H1 (cell line): ENCODE measurements at regions not wholly inside any gene's neighbourhood (a gene's known extent, or its start where the extent isn't known, plus 50 kb on each side); places are given as distances from the start of the nearest gene placed in this dataset.

Experiments used
- CTCF ChIA-PET: fragments of 300-600 bp; sonication (Branson Sonifier 250); formaldehyde crosslinking; loops from one replicate; lab custom pipeline; 2021; ENCODE audit not compliant: partially characterized antibody; lab: Charles Lee
- POLR2A ChIA-PET: fragments of 300-600 bp; sonication (Branson Sonifier 250); formaldehyde crosslinking; loops from one replicate; lab custom pipeline; 2021; ENCODE audit warnings: inconsistent platforms; ENCODE audit not compliant: partially characterized antibody; lab: Charles Lee
- DNase-seq, 2 experiments: peaks; one replicate each; pipeline versions ENCODE4 v3.0.0 to v3.0.0-alpha.2; 2010 to 2022; ENCODE audit warnings: low spot score in 2 of 2, low read depth in 1 of 2, mixed read lengths in 1 of 2
- FAIRE-seq: peaks from 2 replicates; lab custom pipeline; 2011; peaks lifted over from hg19 to GRCh38; lab: Jason Lieb, UNC
- H2AFZ ChIP-seq: 2 replicates; pipeline ENCODE4 v1.8.1; 2012; ENCODE audit warnings: low read length, inconsistent platforms
- H2AK5ac ChIP-seq: 2 replicates; pipeline ENCODE4 v1.6.1; 2013; ENCODE audit warnings: low read depth, low read length
- H2BK120ac ChIP-seq: replicated peaks from 2 replicates; pipeline ENCODE3; 2013; ENCODE audit warnings: low read depth, low read length, inconsistent platforms
- H2BK12ac ChIP-seq: 2 replicates; pipeline ENCODE4 v1.6.1; 2013; ENCODE audit warnings: low read depth, low read length
- H2BK15ac ChIP-seq: 2 replicates; pipeline ENCODE4 v1.6.1; 2013; ENCODE audit warnings: low read length
- H2BK20ac ChIP-seq: 2 replicates; pipeline ENCODE4 v1.6.1; 2013; ENCODE audit warnings: low read length
- H2BK5ac ChIP-seq: 2 replicates; pipeline ENCODE4 v1.6.1; 2013; ENCODE audit warnings: low read depth, low read length
- H3K14ac ChIP-seq: 2 replicates; pipeline ENCODE4 v1.6.1; 2013; ENCODE audit warnings: inconsistent platforms; ENCODE audit not compliant: insufficient read length
- H3K18ac ChIP-seq: 2 replicates; pipeline ENCODE4 v1.6.1; 2013; ENCODE audit warnings: low read length; ENCODE audit errors: extremely low read depth
- H3K23ac ChIP-seq: 2 replicates; pipeline ENCODE4 v1.6.1; 2013; ENCODE audit warnings: inconsistent platforms; ENCODE audit not compliant: insufficient read length
- H3K23me2 ChIP-seq: 2 replicates; pipeline ENCODE4 v1.6.1; 2013; ENCODE audit warnings: low read depth, low read length
- H3K27ac ChIP-seq: 2 replicates; pipeline ENCODE4 v1.6.1; 2011; ENCODE audit warnings: low read depth, low read length, inconsistent platforms
- H3K27me3 ChIP-seq, 4 experiments: replicated peaks in 1 of 4; 1 replicate in 1 of 4; 2 replicates in 3 of 4; pipeline versions ENCODE4 v1.6.1 to v1.8.1; 2011 to 2013; ENCODE audit warnings: low read length in 3 of 4, mild to moderate bottlenecking in 3 of 4, inconsistent platforms in 2 of 4, mixed read lengths in 2 of 4, moderate library complexity in 1 of 4; ENCODE audit not compliant: control insufficient read depth in 3 of 4, insufficient read depth in 3 of 4; ENCODE audit errors: extremely low read depth in 1 of 4
- H3K36me3 ChIP-seq, 4 experiments: 2 replicates each; pipeline versions ENCODE4 v1.6.1 to v1.8.1; 2011 to 2013; ENCODE audit warnings: mild to moderate bottlenecking in 4 of 4, low read length in 3 of 4, moderate library complexity in 2 of 4, control low read depth in 1 of 4, inconsistent platforms in 1 of 4; ENCODE audit not compliant: insufficient read depth in 4 of 4, control insufficient read depth in 2 of 4
- H3K4ac ChIP-seq: replicated peaks from 2 replicates; pipeline ENCODE3; 2013; ENCODE audit warnings: low read length, low read depth, mixed read lengths, inconsistent platforms; ENCODE audit not compliant: insufficient read length
- H3K4me1 ChIP-seq, 4 experiments: replicated peaks in 1 of 4; 1 replicate in 1 of 4; 2 replicates in 3 of 4; pipeline versions ENCODE4 v1.6.1 to v1.8.1; 2011 to 2013; ENCODE audit warnings: low read length in 3 of 4, inconsistent platforms in 2 of 4, mixed read lengths in 1 of 4; ENCODE audit not compliant: insufficient read depth in 4 of 4, control insufficient read depth in 3 of 4
- H3K4me2 ChIP-seq, 2 experiments: 2 replicates each; pipeline versions ENCODE4 v1.6.1 to v1.8.1; 2011 to 2013; ENCODE audit warnings: low read depth in 2 of 2, low read length in 2 of 2, control low read depth in 1 of 2, inconsistent platforms in 1 of 2, mild to moderate bottlenecking in 1 of 2; ENCODE audit not compliant: insufficient read depth in 1 of 2
- H3K4me3 ChIP-seq, 4 experiments: fragments of 200-600, 300-600 bp in 1 of 4; sonication (generic), shearing (Covaris generic), sonication (Bioruptor Twin) in 1 of 4; 2 replicates each; pipeline versions ENCODE4 v1.5.1 to v1.8.1; 2011 to 2016; ENCODE audit warnings: low read length in 4 of 4, low read depth in 3 of 4, control low read depth in 2 of 4, inconsistent platforms in 2 of 4, mild to moderate bottlenecking in 2 of 4, mixed read lengths in 1 of 4, moderate library complexity in 1 of 4; ENCODE audit not compliant: insufficient read depth in 2 of 4; ENCODE audit errors: extremely low read depth in 1 of 4
- H3K56ac ChIP-seq: replicated peaks from 2 replicates; pipeline ENCODE3; 2013; ENCODE audit warnings: low read depth, mild to moderate bottlenecking, mixed read lengths, low read length, inconsistent platforms; ENCODE audit not compliant: insufficient read length
- H3K79me1 ChIP-seq: 2 replicates; pipeline ENCODE4 v1.6.1; 2013; ENCODE audit warnings: low read depth, low read length, control low read depth
- H3K79me2 ChIP-seq, 2 experiments: 2 replicates each; pipeline versions ENCODE4 v1.6.1 to v1.8.1; 2012 to 2013; ENCODE audit warnings: low read length in 2 of 2, mild to moderate bottlenecking in 2 of 2, inconsistent platforms in 1 of 2; ENCODE audit not compliant: insufficient read depth in 2 of 2, control insufficient read depth in 1 of 2
- H3K9ac ChIP-seq, 4 experiments: replicated peaks in 1 of 4; 1 replicate in 1 of 4; 2 replicates in 3 of 4; pipeline versions ENCODE4 v1.6.1 to v1.8.1; 2011 to 2013; ENCODE audit warnings: low read depth in 3 of 4, low read length in 3 of 4, control low read depth in 2 of 4, mild to moderate bottlenecking in 2 of 4, moderate library complexity in 2 of 4, inconsistent platforms in 1 of 4; ENCODE audit errors: extremely low read depth in 1 of 4
- H3K9me3 ChIP-seq, 2 experiments: 2 replicates each; pipeline versions ENCODE4 v1.6.1 to v1.8.1; 2012 to 2013; ENCODE audit warnings: mild to moderate bottlenecking in 2 of 2, moderate library complexity in 2 of 2, control low read depth in 1 of 2, inconsistent platforms in 1 of 2, low read depth in 1 of 2, low read length in 1 of 2, mixed read lengths in 1 of 2; ENCODE audit not compliant: insufficient read depth in 2 of 2
- H4K20me1 ChIP-seq, 2 experiments: replicated peaks in 1 of 2; 2 replicates each; pipeline versions ENCODE3 to v1.8.1; 2011 to 2013; ENCODE audit warnings: inconsistent platforms in 2 of 2, low read length in 2 of 2, mild to moderate bottlenecking in 1 of 2; ENCODE audit not compliant: insufficient read depth in 2 of 2, control insufficient read depth in 1 of 2
- H4K5ac ChIP-seq: 2 replicates; pipeline ENCODE4 v1.6.1; 2013; ENCODE audit warnings: low read length, low read depth, mixed read lengths, inconsistent platforms; ENCODE audit not compliant: insufficient read length
- H4K8ac ChIP-seq: 2 replicates; pipeline ENCODE4 v1.8.0; 2013; ENCODE audit warnings: mild to moderate bottlenecking, moderate library complexity, low read length, inconsistent platforms; ENCODE audit not compliant: insufficient read depth; ENCODE audit errors: extremely low read depth
- H4K91ac ChIP-seq: replicated peaks from 2 replicates; pipeline ENCODE3; 2013; ENCODE audit warnings: low read length, mixed read lengths, inconsistent platforms; ENCODE audit not compliant: insufficient read length
- CEBPB ChIP-seq: IDR thresholded peaks from 2 replicates; pipeline ENCODE4 v1.6.1; 2012; ENCODE audit warnings: low read depth, low read length
- CHD2 ChIP-seq: IDR thresholded peaks from 2 replicates; pipeline ENCODE4 v1.6.1; 2012; ENCODE audit warnings: low read length, improper control_type of control experiment
- FOSL1 ChIP-seq: IDR thresholded peaks from 2 replicates; pipeline ENCODE4 v1.6.1; 2011; ENCODE audit warnings: mild to moderate bottlenecking, low read depth, low read length, moderate library complexity; ENCODE audit not compliant: insufficient read depth
- NRF1 ChIP-seq: IDR thresholded peaks from 2 replicates; pipeline ENCODE4 v1.6.1; 2011; ENCODE audit warnings: mild to moderate bottlenecking, low read depth, low read length, improper control_type of control experiment
- TBP ChIP-seq: IDR thresholded peaks from 2 replicates; pipeline ENCODE4 v1.6.1; 2011; ENCODE audit warnings: low read depth, low read length, improper control_type of control experiment
- WGBS, 2 experiments: shearing (Covaris generic) in 1 of 2; methylation state at CpG; one replicate each; pipeline versions ENCODE4 v1.1.6 to v1.1.7; 2013 to 2015; ENCODE audit warnings: low lambda C conversion rate in 2 of 2, mixed read lengths in 2 of 2, inconsistent platforms in 1 of 2, low coverage in 1 of 2, missing lambda C conversion rate in 1 of 2; ENCODE audit not compliant: insufficient replicate concordance in 2 of 2, insufficient coverage in 1 of 2, insufficient read length in 1 of 2; ENCODE audit errors: extremely low coverage in 1 of 2, missing lambda C conversion rate in 1 of 2; 5-methylcytosine and 5-hydroxymethylcytosine counted together
- TF ChIP-seq, protein P1 (sequence below), 3 experiments: IDR thresholded peaks; 1 replicate in 2 of 3; 2 replicates in 1 of 3; pipeline versions ENCODE4 v1.5.1 to v1.6.1; 2011; ENCODE audit warnings: low read length in 3 of 3, mild to moderate bottlenecking in 3 of 3, inconsistent platforms in 2 of 3, low read depth in 1 of 3, moderate library complexity in 1 of 3; ENCODE audit not compliant: insufficient read depth in 1 of 3; ENCODE audit errors: control extremely low read depth in 1 of 3

DNA sequence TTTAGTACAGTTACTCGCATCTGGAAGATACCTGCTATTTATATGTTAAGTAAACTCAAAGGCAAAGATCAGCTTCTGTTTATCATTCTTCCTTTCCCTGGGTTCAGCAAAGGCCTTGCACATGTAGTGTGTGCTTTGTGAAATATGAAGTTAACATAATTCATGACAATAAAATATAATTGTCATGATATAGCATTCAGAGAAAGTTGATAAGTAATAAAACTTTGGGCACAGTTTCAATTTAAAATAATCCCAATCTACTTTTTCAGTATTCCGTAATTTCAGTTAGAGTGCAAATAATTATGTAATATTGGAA, 51.9 kb upstream of the ZNF217 start:
- no peaks in the 10 kb centered on the region for H3K79me2 ChIP-seq
- FAIRE-seq, result no peak
- CTCF ChIA-PET, result interaction anchor here (0.6 to 2.0 kb wide), 4 partner anchors 38 to 271 kb away, joined by 3 to 5 read pairs (median 4); no protein-coding TSS in a partner anchor

More for the DNA sequence above, 51.9 kb upstream of the ZNF217 start:
- WGBS, 2 experiments, result 90% methylated on average over 2 of the region's 2 CpGs; no CpG with 5 or more reads in 1 of the 2 experiments
- peaks cover 0 to 4% (median 0%) of the 10 kb centered on the region in 4 experiments; a peak in 3 of 7 replicates for H3K4me1 ChIP-seq
- no peaks in the 10 kb centered on the region for H3K36me3 ChIP-seq
- no peak overlapping the region for H3K23ac ChIP-seq
- no peak overlapping the region for H4K91ac ChIP-seq
- no peak overlapping the region for H2BK15ac ChIP-seq
- no peak overlapping the region for H2BK12ac ChIP-seq
- no peak overlapping the region for H3K56ac ChIP-seq
- H2BK5ac ChIP-seq, result no peak overlapping the region
- no peak overlapping the region for H3K14ac ChIP-seq
- H3K27ac ChIP-seq, result no peak overlapping the region
- no peak overlapping the region for H3K18ac ChIP-seq
- H3K4me2 ChIP-seq, result no peak overlapping the region
- no peaks in the 10 kb centered on the region for H3K79me1 ChIP-seq
- H3K4me3 ChIP-seq, result no peak overlapping the region
- no peak overlapping the region for H2BK120ac ChIP-seq
- no peak overlapping the region for H2BK20ac ChIP-seq
- no peak overlapping the region for H3K9ac ChIP-seq
- no peaks in the 10 kb centered on the region for H3K9me3 ChIP-seq
- no peaks in the 10 kb centered on the region for H3K23me2 ChIP-seq
- no peak overlapping the region for H2AK5ac ChIP-seq
- H2AFZ ChIP-seq, result no peak overlapping the region
- POLR2A ChIA-PET, result no interaction called here
- H4K5ac ChIP-seq, result no peak overlapping the region
- no peak for DNase-seq
- TF ChIP-seq FOSL1, result no peak
- TF ChIP-seq, protein P1, sequence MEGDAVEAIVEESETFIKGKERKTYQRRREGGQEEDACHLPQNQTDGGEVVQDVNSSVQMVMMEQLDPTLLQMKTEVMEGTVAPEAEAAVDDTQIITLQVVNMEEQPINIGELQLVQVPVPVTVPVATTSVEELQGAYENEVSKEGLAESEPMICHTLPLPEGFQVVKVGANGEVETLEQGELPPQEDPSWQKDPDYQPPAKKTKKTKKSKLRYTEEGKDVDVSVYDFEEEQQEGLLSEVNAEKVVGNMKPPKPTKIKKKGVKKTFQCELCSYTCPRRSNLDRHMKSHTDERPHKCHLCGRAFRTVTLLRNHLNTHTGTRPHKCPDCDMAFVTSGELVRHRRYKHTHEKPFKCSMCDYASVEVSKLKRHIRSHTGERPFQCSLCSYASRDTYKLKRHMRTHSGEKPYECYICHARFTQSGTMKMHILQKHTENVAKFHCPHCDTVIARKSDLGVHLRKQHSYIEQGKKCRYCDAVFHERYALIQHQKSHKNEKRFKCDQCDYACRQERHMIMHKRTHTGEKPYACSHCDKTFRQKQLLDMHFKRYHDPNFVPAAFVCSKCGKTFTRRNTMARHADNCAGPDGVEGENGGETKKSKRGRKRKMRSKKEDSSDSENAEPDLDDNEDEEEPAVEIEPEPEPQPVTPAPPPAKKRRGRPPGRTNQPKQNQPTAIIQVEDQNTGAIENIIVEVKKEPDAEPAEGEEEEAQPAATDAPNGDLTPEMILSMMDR (IDR thresholded peaks at IDR 0.05; ENCODE audit: control extremely low read depth in 1 of 3, insufficient read depth in 1 of 3, low read depth in 1 of 3, low read length in 3 of 3), result no peak
- no peak for TF ChIP-seq TBP
- TF ChIP-seq NRF1, result no peak
- no peak for TF ChIP-seq CEBPB
- no peak for TF ChIP-seq CHD2
- no peaks in the 10 kb centered on the region for H3K27me3 ChIP-seq
- H3K4ac ChIP-seq, result no peak overlapping the region
- H4K20me1 ChIP-seq, result no peaks in the 10 kb centered on the region
- no peak overlapping the region for H4K8ac ChIP-seq
